ENCODE measurements at regions not wholly inside any gene's neighbourhood (a gene's known extent, or its start where the extent isn't known, plus 50 kb on each side); places are given as distances from the start of the nearest gene placed in this dataset.
A peak's percentile ranks its signal among the peaks of the same experiment; 100 is the strongest.

GRCh38 chr4:26263165-26263564, 57.6 kb upstream of the RBPJ start:
- no peaks in the 10 kb centered on the region for H3K9me3 ChIP-seq (ENCODE audit: insufficient read depth, low read depth)
- TF ChIP-seq EZH2 (IDR thresholded peaks at IDR 0.05; ENCODE audit: low read depth) = no peak
- TF ChIP-seq, protein P1, sequence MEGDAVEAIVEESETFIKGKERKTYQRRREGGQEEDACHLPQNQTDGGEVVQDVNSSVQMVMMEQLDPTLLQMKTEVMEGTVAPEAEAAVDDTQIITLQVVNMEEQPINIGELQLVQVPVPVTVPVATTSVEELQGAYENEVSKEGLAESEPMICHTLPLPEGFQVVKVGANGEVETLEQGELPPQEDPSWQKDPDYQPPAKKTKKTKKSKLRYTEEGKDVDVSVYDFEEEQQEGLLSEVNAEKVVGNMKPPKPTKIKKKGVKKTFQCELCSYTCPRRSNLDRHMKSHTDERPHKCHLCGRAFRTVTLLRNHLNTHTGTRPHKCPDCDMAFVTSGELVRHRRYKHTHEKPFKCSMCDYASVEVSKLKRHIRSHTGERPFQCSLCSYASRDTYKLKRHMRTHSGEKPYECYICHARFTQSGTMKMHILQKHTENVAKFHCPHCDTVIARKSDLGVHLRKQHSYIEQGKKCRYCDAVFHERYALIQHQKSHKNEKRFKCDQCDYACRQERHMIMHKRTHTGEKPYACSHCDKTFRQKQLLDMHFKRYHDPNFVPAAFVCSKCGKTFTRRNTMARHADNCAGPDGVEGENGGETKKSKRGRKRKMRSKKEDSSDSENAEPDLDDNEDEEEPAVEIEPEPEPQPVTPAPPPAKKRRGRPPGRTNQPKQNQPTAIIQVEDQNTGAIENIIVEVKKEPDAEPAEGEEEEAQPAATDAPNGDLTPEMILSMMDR (conservative IDR thresholded peaks at IDR 0.05) = no peak
- H4K20me1 ChIP-seq (ENCODE audit: insufficient read depth) = no peaks in the 10 kb centered on the region
- H3K4me1 ChIP-seq (replicated peaks; ENCODE audit: insufficient read depth) = no peaks in the 10 kb centered on the region
- no peaks in the 10 kb centered on the region for H3K36me3 ChIP-seq (ENCODE audit: low read depth)
- H3K4me3 ChIP-seq = no peak overlapping the region
- H3K27me3 ChIP-seq (ENCODE audit: insufficient read depth, low read depth) = no peaks in the 10 kb centered on the region
- DNase-seq = no peak
- H3K27ac ChIP-seq = no peak overlapping the region
- intact Hi-C loops (cut with micrococcal nuclease; ENCODE audit: unreplicated experiment) = no loop called here
- H3F3A ChIP-seq (ENCODE audit: insufficient read depth, low read depth) = no peaks in the 10 kb centered on the region
- BruUV-seq (replicated peaks) = no TSS peak
- POLR2A ChIA-PET (ENCODE audit: unreplicated experiment) = interaction anchor here (0.6 kb wide), 1 partner anchor 67 kb away, joined by 3 read pairs; no protein-coding TSS in a partner anchor
- peak overlapping the region; percentile 59 for H3K4me2 ChIP-seq
- no peaks in the 10 kb centered on the region for H3K9me2 ChIP-seq (ENCODE audit: insufficient read depth)
- no peaks in the 10 kb centered on the region for H3K79me2 ChIP-seq (ENCODE audit: low read depth)
- CTCF ChIA-PET = interaction anchor here (0.6 kb wide), 1 partner anchor 203 kb away, joined by 3 read pairs; no protein-coding TSS in a partner anchor
- no peak overlapping the region for H2AFZ ChIP-seq

DNA sequence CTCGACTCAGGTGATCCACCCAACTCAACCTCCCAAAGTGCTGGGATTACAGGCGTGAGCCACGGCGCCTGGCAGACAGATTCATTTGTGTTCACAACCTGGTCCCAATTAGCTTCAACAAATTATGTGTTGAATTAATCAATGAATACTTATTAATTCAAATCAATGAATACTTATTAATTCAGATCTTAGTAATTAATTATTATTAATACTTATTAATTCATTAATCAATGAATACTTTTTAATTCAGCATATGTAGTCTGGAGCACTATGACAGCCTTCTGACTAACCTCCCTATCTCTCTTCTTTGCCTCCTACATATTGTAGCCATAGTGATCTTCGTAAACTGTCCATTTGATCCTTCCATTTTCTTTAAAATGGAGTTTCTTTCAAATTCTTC, 56.7 kb upstream of the RBPJ start:
- no TSS peak for BruUV-seq (replicated peaks)
- TF ChIP-seq EZH2 (IDR thresholded peaks at IDR 0.05; ENCODE audit: low read depth) = no peak
- TF ChIP-seq, protein P1 (conservative IDR thresholded peaks at IDR 0.05) = no peak
- H4K20me1 ChIP-seq (ENCODE audit: insufficient read depth) = no peaks in the 10 kb centered on the region
- POLR2A ChIA-PET (ENCODE audit: unreplicated experiment) = no interaction called here
- no peak overlapping the region for H3K27ac ChIP-seq
- intact Hi-C loops (cut with micrococcal nuclease; ENCODE audit: unreplicated experiment) = no loop called here
- no peaks in the 10 kb centered on the region for H3K79me2 ChIP-seq (ENCODE audit: low read depth)
- CTCF ChIA-PET = no interaction called here
- no peak overlapping the region for H3K4me2 ChIP-seq
- H3K27me3 ChIP-seq (ENCODE audit: insufficient read depth, low read depth) = no peaks in the 10 kb centered on the region
- H3K4me1 ChIP-seq (replicated peaks; ENCODE audit: insufficient read depth) = no peaks in the 10 kb centered on the region
- no peak overlapping the region for H3K4me3 ChIP-seq
- no peaks in the 10 kb centered on the region for H3K9me2 ChIP-seq (ENCODE audit: insufficient read depth)
- no peak overlapping the region for H2AFZ ChIP-seq
- no peak for DNase-seq
- H3F3A ChIP-seq (ENCODE audit: insufficient read depth, low read depth) = no peaks in the 10 kb centered on the region
- no peaks in the 10 kb centered on the region for H3K9me3 ChIP-seq (ENCODE audit: insufficient read depth, low read depth)
- H3K36me3 ChIP-seq (ENCODE audit: low read depth) = no peaks in the 10 kb centered on the region

DNA sequence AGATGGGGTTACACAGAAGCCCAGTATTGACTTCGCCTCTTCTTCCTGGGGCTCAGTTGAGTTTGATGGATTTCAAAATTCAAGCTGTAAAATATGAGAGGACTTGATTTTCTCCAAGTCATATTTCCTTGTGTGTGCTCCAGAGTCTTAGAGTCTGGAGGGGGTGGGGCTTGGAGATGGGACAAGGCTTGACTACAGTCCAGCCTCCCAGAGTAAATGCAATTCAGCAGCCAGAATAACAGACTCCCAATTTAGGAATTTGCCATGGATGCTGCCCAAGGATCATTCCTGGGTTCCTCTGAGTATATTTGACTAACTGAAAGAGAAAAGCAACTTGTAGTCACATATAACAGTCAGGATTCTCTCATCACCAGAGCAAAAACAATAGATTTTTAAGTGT, 53.7 kb upstream of the RBPJ start:
- Histone ChIP-seq H3K9me3 (ENCODE audit: insufficient read depth, low read depth) (no peaks in the 10 kb centered on the region), H3K4me2 (no peak overlapping the region), H3K27me3 (ENCODE audit: insufficient read depth, low read depth) (no peaks in the 10 kb centered on the region), H3K4me1 (replicated peaks; ENCODE audit: insufficient read depth) (no peaks in the 10 kb centered on the region), H3K9me2 (ENCODE audit: insufficient read depth) (no peaks in the 10 kb centered on the region), H3K79me2 (ENCODE audit: low read depth) (no peaks in the 10 kb centered on the region), H4K20me1 (ENCODE audit: insufficient read depth) (no peaks in the 10 kb centered on the region), H3K4me3 (no peak overlapping the region), H3F3A (ENCODE audit: insufficient read depth, low read depth) (no peaks in the 10 kb centered on the region), H2AFZ (no peak overlapping the region), H3K36me3 (ENCODE audit: low read depth) (no peaks in the 10 kb centered on the region), H3K27ac (no peak overlapping the region)
- POLR2A ChIA-PET (ENCODE audit: unreplicated experiment) = interaction anchor here (0.6 kb wide), 1 partner anchor 53 kb away, joined by 6 read pairs; no protein-coding TSS in a partner anchor
- CTCF ChIA-PET = no interaction called here
- intact Hi-C loops (cut with micrococcal nuclease; ENCODE audit: unreplicated experiment) = no loop called here
- TF ChIP-seq, protein P1 (conservative IDR thresholded peaks at IDR 0.05) = no peak
- no peak for TF ChIP-seq EZH2 (IDR thresholded peaks at IDR 0.05; ENCODE audit: low read depth)
- DNase-seq = no peak
- no TSS peak for BruUV-seq (replicated peaks)

Data from PC-9 (cell line).